ENCODE measurements at regions not wholly inside any gene's neighbourhood (a gene's known extent, or its start where the extent isn't known, plus 50 kb on each side); places are given as distances from the start of the nearest gene placed in this dataset.

GRCh38 chr3:144660186-144660585, 688.6 kb downstream of the DIPK2A start:
- DNase-seq = no peak
- TF ChIP-seq POLR2A (IDR thresholded peaks at IDR 0.05) = no peak
- no peaks in the 10 kb centered on the region for H3K27me3 ChIP-seq
- H3K9me3 ChIP-seq = no peaks in the 10 kb centered on the region
- 80 to 86% methylated on average over 1 of the region's 1 CpG for WGBS, 2 donors
- no peak overlapping the region for H3K4me3 ChIP-seq
- H3K4me1 ChIP-seq = no peaks in the 10 kb centered on the region
- no peaks in the 10 kb centered on the region for H3K36me3 ChIP-seq (ENCODE audit: low read depth, missing control alignments)
- intact Hi-C loops (cut with DNase I; ENCODE audit: low total_unique reads) = no loop called here
- H3K27ac ChIP-seq = no peak overlapping the region

GRCh38 chr3:144662729-144663128, 691.1 kb downstream of the DIPK2A start:
- Histone ChIP-seq H3K27me3 (no peaks in the 10 kb centered on the region), H3K4me1 (no peaks in the 10 kb centered on the region), H3K36me3 (ENCODE audit: low read depth, missing control alignments) (no peaks in the 10 kb centered on the region), H3K4me3 (no peak overlapping the region), H3K9me3 (no peaks in the 10 kb centered on the region), H3K27ac (no peak overlapping the region)
- no peak for DNase-seq
- 96 to 98% methylated on average over 3 of the region's 3 CpGs for WGBS, 2 donors
- no peak for TF ChIP-seq POLR2A (IDR thresholded peaks at IDR 0.05)
- no peak for TF ChIP-seq CTCF (IDR thresholded peaks at IDR 0.05)
- intact Hi-C loops (cut with DNase I; ENCODE audit: low total_unique reads) = no loop called here

- TF ChIP-seq CTCF (IDR thresholded peaks at IDR 0.05) = no peak
- no peak for TF ChIP-seq POLR2A (IDR thresholded peaks at IDR 0.05)
- no peak overlapping the region for H3K4me3 ChIP-seq
- H3K9me3 ChIP-seq = no peaks in the 10 kb centered on the region
- H3K36me3 ChIP-seq (ENCODE audit: low read depth, missing control alignments) = no peaks in the 10 kb centered on the region
- no peaks in the 10 kb centered on the region for H3K27me3 ChIP-seq
- 83 to 84% methylated on average over 6 of the region's 6 CpGs for WGBS, 2 donors
- H3K4me1 ChIP-seq = no peaks in the 10 kb centered on the region
- intact Hi-C loops (cut with DNase I; ENCODE audit: low total_unique reads) = no loop called here
- H3K27ac ChIP-seq = no peak overlapping the region
- DNase-seq = no peak
Measured at GRCh38 chr3:144663456-144664436, 692.1 kb downstream of the DIPK2A start.

- WGBS, 2 donors = 71 to 88% methylated on average over 1 of the region's 1 CpG
- Histone ChIP-seq H3K4me1 (no peaks in the 10 kb centered on the region), H3K9me3 (no peaks in the 10 kb centered on the region), H3K36me3 (ENCODE audit: low read depth, missing control alignments) (no peaks in the 10 kb centered on the region), H3K27ac (no peak overlapping the region), H3K4me3 (no peak overlapping the region), H3K27me3 (no peaks in the 10 kb centered on the region)
- intact Hi-C loops (cut with DNase I; ENCODE audit: low total_unique reads) = no loop called here
- TF ChIP-seq CTCF (IDR thresholded peaks at IDR 0.05) (no peak), POLR2A (IDR thresholded peaks at IDR 0.05) (no peak)
- no peak for DNase-seq
Measured at GRCh38 chr3:144665567-144666053, 694.0 kb downstream of the DIPK2A start.

GRCh38 chr3:144670571-144670970, 698.9 kb downstream of the DIPK2A start:
- Histone ChIP-seq H3K27me3 (no peaks in the 10 kb centered on the region), H3K4me1 (no peaks in the 10 kb centered on the region), H3K27ac (no peak overlapping the region), H3K36me3 (ENCODE audit: low read depth, missing control alignments) (no peaks in the 10 kb centered on the region), H3K4me3 (no peak overlapping the region), H3K9me3 (no peaks in the 10 kb centered on the region)
- intact Hi-C loops (cut with DNase I; ENCODE audit: low total_unique reads) = no loop called here
- no peak for DNase-seq
- no peak for TF ChIP-seq CTCF (IDR thresholded peaks at IDR 0.05)
- no peak for TF ChIP-seq POLR2A (IDR thresholded peaks at IDR 0.05)
- WGBS, 2 donors = 73 to 83% methylated on average over 3 of the region's 3 CpGs
